Embryonic facial prominence (tissue), 1 donor: ENCODE measurements at regions not wholly inside any gene's neighbourhood (a gene's known extent, or its start where the extent isn't known, plus 50 kb on each side); places are given as distances from the start of the nearest gene placed in this dataset.

Experiments used
- DNase-seq: peaks from one replicate; pipeline ENCODE4 v3.0.0-alpha.2; 2016; ENCODE audit errors: extremely low spot score

DNA sequence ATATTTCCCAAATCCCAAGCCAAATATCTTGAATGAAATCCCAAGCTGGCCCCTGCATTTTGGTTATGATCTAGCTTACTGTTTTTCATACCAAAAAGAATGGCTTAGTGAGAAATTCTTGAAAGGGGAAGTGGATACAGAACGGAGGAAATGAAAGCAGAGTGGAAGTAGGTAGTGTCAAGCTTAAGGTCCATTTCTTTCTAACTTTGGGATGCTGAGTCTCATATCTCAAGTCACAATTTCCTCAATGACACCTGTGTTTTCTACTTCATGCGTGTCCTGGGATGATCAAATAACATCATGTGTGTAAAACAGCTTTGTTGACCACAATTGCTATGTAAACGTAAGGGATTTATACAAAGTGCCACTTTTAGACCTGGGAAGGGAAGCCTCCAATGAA, 238.8 kb upstream of the SLC35B3 start:
- DNase-seq: no peak

DNA sequence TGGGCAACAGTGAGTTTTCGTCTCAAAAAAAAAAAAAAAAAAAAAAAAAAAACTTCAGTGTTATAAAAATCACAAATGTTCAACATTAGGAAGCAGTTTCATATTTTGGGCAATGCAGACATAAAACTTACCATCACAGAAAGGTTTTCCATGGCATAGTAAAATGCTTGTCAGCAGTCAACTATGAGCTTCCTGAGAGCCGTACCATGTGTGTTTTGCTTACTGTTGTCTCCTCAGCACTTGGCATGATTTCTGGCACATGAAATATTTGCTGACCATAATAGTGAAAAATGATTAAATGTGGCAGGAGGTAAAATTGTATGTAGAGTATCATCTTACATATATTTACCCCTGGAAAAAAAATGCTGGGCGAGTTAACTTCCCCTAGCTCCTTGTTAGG, 237.5 kb upstream of the SLC35B3 start:
- DNase-seq: no peak

DNA sequence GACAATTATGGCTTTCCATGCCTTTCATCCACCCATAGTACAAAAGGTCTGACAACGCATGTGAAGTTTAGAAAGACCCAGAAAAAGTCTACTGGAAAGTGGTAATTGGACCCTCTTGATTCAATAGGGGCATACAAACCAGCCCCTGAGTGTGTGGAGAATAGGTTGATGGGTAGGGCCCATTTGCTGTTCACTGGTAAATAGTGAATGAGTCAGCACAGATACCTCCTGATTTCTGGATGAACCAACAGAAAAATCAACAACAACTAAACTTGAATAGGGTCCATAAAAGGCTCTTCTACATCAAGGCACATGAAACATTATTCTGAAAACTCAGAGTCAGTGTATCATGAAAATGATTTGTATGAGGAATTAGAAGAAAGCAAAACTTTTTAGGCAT, 235.4 kb upstream of the SLC35B3 start:
- no peak for DNase-seq

DNA sequence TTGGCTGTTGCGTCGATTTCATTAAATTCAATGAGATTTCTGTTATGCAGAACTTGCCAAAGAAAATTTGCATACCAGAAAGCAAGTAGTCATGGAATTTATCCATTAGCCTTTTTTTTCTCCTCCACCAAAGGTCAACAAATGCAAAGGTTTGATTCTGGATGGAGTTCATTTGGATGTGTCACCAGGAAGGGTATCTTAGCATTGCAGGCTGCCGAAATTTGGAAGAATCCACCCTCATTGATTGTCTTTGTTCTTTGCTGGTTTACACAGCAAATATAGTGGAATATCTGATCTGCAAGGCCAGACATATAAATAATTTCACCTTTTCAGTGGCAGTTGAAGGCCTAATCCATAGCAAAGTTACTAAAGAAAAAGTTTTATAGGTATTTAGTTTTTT, 229.4 kb upstream of the SLC35B3 start:
- DNase-seq: no peak

DNA sequence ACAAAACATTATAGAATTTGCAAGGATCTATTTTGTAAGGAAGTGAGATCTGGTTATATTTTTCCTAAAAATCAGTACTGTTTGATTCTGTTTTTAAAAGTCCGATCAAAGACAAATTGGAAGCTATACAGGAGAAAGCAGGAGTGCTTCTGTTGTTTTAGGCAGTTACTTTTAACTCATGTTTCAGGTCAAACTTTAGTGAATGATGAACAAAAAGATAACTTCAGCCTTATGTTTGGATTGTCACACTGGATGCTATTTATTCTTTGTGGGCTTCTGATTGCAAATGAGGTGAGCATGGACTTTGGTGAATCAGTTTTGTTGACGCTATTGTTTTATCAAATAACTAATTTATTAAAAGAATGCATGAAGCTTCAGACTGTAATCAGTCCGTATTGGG, 228.7 kb upstream of the SLC35B3 start:
- DNase-seq: no peak

DNA sequence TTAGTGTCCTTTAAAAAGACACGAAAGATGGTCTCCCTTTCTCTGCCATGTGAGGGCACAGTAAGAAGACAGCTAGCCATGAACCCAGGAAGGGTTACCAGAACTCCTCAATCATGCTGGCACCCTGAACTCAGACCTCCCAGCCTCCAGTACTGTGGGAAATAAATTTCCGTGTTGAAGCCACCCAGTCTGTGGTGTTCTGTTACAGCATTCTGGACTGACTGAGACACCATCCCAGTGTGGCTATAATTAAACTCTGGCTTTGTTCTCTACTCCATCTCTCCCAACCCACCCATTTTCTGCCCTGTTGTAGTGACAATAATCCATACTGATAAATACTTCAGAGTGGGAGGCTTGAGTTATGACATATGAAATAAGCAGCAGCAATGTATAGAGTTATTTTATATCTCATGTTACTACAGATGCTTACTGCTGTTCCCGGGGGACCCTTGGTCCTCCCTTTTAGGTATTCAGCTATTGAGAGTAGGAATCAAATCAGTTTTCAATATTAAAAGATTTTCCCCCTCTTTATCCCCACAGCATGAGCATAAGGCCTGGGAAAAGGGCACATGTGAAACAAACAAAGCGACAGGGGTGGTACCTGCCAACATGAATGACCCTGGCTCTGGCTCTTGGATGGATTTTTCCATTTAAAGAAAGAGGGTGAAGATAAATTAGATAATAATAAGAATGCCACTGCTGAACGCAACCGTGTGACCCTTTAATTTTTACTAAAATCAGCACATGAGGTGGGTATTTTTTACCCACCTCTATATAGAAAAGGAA, 224.3 kb upstream of the SLC35B3 start:
- DNase-seq: no peak

DNA sequence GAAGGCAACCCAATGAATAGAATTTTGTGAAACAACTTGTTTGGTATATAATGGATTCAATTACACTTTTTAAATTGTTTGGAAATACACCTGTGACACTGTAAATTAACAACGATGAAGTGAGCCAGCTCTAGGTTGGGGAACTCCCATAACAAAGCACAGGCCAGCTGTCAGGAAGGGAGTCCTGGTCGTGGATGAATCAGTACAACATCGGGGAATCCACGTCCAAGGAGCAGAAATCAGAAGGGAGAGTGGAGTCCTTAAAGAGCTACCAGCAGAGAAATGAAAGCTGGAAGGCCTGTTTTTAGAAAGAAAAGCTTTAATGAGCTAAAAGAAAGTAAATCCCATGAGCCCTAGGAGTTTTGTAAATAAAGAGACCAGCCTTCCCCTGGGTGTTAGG, 223.1 kb upstream of the SLC35B3 start:
- no peak for DNase-seq

DNA sequence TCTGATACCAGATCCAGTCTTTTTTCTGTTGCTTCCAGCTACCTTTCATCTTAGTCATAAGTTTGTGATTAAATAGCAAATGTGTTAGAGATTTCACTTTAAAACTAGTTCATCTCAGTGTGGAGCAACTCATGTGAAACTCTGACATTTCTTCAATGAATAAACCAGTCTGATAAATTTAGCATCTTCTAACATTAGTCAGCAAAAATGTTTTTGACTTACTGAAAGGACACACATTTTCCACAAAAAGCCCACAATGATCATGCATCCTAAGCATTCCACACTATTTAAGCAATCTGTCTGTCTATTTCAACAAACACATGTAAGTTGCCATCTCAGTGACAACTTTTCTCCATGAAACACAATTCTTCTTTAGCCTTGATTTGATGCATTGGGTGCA, 222.2 kb upstream of the SLC35B3 start:
- DNase-seq: no peak

DNA sequence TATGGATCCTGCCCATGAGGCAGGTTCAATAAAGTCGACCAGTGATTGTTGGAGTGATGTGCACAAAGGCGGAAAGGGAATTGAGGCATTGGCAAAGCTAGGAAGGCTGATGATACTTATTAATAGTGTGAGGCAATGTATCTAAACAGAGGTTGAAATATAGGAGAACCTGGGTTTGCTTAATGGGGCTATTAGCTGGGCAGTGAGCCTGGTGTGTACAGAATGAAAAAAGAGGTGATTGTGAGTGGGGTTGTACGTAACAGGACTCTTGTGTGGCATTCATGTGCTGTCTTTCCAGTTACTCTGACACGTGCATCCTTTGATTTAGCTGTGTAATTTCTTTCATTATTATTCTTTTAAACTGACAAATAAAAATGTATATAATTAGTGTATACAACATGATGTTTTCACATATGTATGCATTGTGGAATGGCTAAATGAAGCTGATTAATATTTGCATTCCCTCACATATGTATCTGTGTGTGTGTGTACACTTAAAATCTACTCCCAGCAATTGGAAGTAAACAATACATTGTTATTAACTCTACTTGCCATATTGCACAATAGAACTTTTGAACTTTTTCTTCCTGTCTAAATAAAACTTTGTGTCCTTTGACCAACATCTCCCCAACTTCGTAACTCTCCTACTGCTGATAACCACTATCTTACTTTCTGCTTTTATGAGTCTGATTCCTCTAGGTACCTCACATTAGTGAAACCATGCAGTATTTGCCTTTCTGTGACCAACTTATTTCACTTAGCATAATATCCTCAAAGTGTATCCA, 220.5 kb upstream of the SLC35B3 start:
- no peak for DNase-seq

DNA sequence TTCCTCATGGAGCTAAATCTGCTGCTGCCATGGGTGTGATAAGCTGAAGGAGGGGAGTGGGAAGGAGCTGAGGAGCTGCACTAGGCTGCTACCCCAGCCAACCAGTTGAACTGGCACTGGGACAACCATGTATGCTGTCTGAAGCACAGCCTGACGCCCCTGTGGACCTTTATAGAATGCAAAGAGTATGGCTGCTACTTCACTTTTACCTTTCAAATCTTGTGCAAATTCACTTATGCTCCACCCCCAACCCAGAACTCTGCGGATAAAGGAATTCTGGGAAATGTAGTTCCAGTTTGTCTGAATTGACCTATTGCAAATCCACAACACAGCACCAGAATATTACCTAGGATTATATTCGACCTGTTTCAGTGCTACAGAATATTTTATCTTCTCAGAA, 217.4 kb upstream of the SLC35B3 start:
- DNase-seq: no peak

DNA sequence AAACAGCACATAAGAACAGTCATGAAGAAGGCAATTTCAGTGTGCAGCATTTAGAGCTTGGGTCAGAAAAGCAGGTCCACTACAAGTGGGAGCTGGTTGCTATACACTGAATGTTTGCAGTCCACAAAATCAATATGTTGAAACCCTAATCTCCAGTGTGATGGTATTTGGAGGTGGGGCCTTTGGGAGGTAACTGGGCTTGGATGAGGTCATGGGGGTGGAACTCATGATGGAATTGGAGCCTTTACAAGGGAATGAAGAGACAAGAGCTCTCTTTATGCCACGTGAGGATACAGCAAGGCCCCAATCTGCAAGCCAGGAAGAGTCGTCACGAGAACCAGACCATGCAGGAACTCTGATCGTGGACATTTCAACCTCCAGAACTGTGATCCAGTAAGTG, 216.7 kb upstream of the SLC35B3 start:
- no peak for DNase-seq

DNA sequence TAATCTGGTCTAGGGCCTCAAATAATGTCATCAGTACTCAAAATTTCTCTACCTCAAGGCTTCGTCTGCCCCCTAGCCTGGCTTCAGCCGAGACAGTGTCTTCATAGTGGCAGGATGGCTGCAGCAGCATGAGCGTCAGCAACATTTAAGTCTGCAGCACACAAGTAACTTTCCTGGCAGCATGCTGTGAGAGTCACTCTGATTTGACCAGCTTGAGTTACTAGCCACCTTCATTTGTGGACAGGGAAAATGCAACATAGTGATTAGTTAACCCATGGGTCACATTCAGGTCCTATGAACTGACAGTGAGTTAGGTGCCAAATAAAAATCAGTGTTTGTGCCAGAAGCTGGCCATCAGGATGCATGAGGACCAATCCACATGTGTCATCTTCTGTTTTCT, 209.9 kb upstream of the SLC35B3 start:
- DNase-seq: no peak

DNA sequence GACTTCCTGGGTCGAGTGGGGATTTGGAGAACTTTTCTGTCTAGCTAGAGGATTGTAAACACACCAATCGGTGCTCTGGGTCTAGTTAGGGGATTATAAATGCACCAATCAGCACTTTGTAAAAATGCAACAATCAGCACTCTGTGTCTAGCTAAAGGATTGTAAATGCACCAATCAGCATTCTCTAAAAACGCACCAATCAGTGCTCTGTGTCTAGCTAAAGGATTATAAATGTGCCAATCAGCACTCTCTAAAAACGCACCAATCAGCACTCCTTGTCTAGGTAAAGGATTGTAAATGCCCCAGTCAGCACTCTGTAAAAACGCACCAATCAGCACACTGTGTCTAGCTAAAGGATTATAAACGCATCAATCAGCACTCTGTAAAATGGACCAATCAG, 209.0 kb upstream of the SLC35B3 start:
- no peak for DNase-seq

DNA sequence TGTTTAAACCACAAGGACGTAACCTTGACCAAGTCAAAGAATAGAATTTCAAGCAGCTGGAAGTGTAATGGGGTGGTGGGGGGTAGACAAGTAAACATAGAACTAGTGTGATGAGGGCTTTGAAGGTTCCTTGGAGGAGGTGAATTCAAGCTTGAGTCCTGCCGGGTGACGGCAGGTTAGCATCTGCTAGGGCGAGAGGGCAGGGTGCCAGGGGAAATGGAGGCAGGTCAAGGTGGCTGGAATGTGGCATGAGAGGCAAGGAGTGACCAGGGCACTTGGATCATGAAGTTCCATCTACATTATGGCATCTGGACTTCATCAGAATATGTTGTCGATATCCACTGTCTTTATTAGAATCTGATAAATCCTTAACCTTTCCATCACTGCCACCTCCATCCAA, 207.5 kb upstream of the SLC35B3 start:
- DNase-seq: no peak

DNA sequence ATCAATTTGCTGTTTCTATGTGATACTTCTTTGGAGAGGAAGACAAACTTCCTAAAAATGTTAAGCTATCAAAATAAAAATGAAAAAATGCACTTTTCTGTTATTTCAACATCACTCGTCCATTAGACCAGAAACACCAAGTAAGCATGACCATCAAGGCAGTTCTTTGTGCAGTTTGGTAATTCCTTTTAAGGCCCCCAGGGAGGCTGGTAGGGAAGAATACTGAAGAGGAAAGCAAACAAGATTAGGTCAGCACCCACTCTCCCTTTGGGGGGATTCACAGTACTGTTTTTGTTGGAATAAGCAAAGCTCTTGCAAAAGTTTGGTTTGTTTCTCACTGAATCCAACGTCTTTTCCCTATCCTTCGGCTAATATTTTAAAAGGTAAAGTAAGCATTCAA, 206.8 kb upstream of the SLC35B3 start:
- DNase-seq: no peak

DNA sequence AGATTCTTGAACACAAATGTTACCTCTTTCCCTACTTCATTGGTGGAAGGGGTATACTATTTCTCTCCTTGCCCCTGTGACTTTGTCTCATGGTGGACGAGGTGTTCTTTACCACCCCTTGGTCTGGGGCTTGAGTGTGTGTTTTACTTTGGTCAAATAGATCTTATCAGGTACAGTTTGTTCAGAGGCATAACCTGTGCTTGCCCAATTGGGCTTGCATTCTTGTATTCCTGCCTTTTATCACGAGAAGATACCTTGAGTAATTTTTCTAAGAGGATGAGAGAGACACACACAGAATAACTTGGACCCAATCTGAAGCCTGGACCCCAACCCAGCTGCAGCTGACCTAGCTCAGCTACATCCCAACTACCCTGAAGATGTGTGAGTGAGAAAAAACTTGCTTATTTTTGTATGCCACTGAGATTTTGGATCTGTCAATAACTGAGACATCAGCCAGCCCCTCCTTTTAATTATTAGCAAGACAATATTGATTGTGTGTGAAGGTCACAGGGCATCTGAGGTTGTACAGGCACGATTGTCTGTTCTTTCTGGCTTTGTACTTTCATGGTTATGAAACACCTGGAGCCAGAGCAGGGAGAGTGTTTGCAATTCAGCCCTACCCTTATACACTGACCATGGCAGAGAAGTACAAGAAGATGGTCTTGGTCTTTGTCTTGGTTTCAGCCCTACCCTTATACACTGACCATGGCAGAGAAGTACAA, 204.7 kb upstream of the SLC35B3 start:
- no peak for DNase-seq

DNA sequence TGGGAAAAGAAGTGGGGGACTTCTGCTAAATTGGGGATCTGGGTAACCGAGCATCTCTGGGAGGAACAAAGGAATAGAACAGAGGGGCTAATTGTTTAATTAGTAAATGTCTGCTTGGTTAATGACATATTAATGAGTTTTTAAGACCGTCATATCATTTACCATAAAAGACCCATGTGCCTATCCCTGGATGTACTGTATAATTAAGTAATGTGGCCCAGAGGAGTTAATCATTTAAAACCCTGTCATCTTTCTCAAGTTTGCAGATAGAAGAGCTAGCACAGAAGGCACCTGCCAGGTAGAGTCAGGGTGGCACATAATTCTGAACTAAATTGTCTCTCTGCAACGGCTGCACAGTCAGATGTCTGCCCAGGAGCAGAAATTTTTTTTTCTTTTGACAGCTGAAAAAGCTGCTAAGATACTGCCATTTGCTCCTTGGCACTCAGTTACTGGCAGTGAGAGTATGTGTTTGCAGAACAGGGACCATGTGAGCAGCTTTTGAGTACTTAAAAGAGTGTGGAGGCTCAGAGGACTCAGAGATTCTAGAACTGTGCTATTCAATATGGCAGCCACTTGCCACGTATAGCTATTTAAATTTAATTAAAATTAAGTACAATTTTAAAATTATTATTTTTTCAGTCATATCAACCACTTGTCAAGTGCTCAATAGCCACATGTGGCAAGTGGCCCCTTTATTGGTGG, 202.7 kb upstream of the SLC35B3 start:
- DNase-seq: no peak

DNA sequence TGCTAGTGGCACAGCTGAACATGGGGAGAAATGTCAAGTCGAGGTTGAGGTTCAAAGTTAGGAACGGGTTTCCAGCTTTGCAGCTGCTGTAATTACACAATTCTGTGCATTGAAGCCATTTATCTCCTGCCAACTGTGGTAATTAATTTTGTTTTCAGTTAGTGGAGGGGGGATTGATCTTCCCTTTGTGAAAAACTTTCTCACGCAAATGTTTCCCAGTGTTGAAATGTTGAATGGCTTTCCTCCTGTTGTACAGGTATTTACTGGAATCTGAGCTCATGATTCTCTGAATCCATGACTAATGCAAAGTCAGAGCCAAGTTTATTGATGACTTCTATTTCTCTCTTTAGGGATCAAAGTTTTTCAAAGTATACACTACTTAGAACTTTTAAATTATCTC, 198.4 kb upstream of the SLC35B3 start:
- DNase-seq: no peak

DNA sequence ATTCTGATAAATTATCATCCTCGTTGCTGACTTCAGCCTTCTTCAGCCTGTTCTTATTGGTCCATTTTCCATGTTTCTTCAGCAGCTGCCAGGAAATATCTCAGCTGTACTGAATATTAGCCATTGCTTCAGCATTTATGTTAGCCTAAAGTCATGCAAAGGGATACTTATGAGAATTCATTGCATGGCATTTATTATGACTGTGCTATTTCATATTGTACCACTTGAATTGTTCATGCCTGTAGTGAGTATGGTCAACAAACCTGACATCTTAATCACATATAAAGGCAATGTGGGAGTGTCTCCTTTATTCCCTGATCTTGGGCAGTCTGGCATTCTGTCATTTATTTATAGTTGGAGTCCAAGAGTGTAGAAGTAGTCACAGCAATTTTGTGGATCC, 193.4 kb upstream of the SLC35B3 start:
- no peak for DNase-seq

DNA sequence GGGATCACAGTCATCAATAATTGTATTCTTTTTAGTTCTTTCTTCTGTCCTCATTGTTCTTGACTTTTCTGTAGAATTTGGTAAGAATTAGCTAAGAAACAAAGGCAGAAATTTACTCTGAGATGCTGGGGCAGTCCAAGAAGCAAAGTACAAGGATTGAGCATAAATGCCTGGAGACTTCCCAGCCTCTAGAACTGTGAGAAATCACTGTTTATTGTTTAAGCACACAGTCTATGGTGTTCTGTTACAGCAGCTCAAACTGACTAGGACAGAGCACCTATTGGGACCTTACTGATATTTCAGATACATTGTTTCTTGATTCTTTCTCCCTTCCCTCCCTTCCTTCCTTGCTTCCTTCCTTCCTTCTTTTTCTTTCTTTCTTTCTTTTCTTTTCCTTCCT, 192.7 kb upstream of the SLC35B3 start:
- DNase-seq: no peak

DNA sequence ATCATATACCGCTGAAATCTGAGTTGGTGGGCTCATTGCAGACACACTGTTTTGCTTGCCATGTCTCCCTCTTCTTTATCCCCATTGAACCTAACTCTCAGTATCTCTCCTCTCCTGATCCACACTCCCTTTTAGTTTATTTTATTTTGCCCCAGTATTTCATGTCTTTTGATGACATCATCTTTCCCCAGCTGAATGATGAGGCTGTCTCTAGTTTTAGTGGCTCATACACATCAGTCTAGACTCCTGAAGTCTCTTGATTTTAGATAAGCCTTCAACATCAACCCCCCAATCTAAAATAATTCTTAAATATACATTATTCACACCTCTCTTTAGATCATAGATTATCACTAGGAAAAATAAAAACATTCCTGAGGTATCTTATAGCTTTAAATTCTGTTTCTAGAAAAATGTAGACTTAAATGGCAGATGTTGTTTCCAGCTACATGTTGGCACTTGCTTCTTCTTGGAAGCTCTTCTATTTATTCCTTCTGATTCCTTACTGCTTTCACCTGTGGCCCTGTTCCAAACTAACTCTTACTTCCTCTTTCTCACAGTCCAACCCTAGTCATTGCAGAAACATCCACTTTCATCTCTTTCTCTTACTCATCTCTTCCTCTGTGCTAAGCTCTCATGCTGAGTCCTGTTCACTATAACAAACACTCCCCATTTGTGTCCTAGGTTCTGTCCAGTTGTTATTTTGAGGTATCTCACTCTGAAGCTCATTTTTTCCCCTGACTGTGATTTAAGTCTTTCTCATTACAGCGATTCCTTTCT, 191.9 kb upstream of the SLC35B3 start:
- no peak for DNase-seq
